ENCODE measurements at regions not wholly inside any gene's neighbourhood (a gene's known extent, or its start where the extent isn't known, plus 50 kb on each side); places are given as distances from the start of the nearest gene placed in this dataset.

- H3K9ac ChIP-seq (replicated peaks in 1 of 4; ENCODE audit: extremely low read depth in 1 of 4, low read depth in 3 of 4, low read length in 3 of 4): no peak overlapping the region
- no CpG with 5 or more reads among the region's 1 CpG for WGBS, 2 experiments (ENCODE audit: extremely low coverage in 1 of 2, insufficient coverage in 1 of 2, insufficient read length in 1 of 2, insufficient replicate concordance in 2 of 2, low coverage in 1 of 2, low lambda C conversion rate in 2 of 2, missing lambda C conversion rate in 1 of 2)
- TF ChIP-seq TEAD4 (IDR thresholded peaks at IDR 0.05; ENCODE audit: low read depth, low read length) (no peak), USF2 (IDR thresholded peaks at IDR 0.05; ENCODE audit: low read length) (no peak), CTBP2 (IDR thresholded peaks at IDR 0.05; ENCODE audit: borderline replicate concordance, insufficient read depth, insufficient read length, low read length) (no peak), KDM4A (IDR thresholded peaks at IDR 0.05; ENCODE audit: low read depth, low read length, severe bottlenecking) (no peak), NRF1 (IDR thresholded peaks at IDR 0.05; ENCODE audit: low read depth, low read length) (no peak), JUN (IDR thresholded peaks at IDR 0.05; ENCODE audit: low read depth, low read length) (no peak), EGR1 (IDR thresholded peaks at IDR 0.05; ENCODE audit: borderline replicate concordance, low read depth, low read length) (no peak), POLR2AphosphoS5 (IDR thresholded peaks at IDR 0.05; ENCODE audit: low read depth, low read length) (no peak), CTCF (IDR thresholded peaks at IDR 0.05; ENCODE audit: control extremely low read depth in 1 of 3, insufficient read depth in 1 of 3, low read depth in 1 of 3, low read length in 3 of 3) (no peak), CREB1 (IDR thresholded peaks at IDR 0.05) (no peak), SIX5 (IDR thresholded peaks at IDR 0.05; ENCODE audit: low read depth, low read length) (no peak), YY1 (IDR thresholded peaks at IDR 0.05; ENCODE audit: low read depth, low read length) (no peak), CHD1 (IDR thresholded peaks at IDR 0.05; ENCODE audit: low read depth, low read length) (no peak)
- no peak overlapping the region for H2BK120ac ChIP-seq (replicated peaks; ENCODE audit: low read depth, low read length)
- no peak overlapping the region for H2AK5ac ChIP-seq (ENCODE audit: low read depth, low read length)
- FAIRE-seq: no peak
- H3K27me3 ChIP-seq (replicated peaks in 1 of 4; ENCODE audit: control insufficient read depth in 3 of 4, extremely low read depth in 1 of 4, insufficient read depth in 3 of 4, low read length in 3 of 4): no peaks in the 10 kb centered on the region
- H3K79me1 ChIP-seq (ENCODE audit: low read depth, low read length): no peaks in the 10 kb centered on the region
- no peak for DNase-seq (ENCODE audit: low read depth in 1 of 2, low spot score in 2 of 2)
- H2BK12ac ChIP-seq (ENCODE audit: low read depth, low read length): no peak overlapping the region
- H3K23ac ChIP-seq (ENCODE audit: insufficient read length): no peak overlapping the region
- no peak overlapping the region for H3K4ac ChIP-seq (replicated peaks; ENCODE audit: insufficient read length, low read depth, low read length)
- no peak overlapping the region for H4K5ac ChIP-seq (ENCODE audit: insufficient read length, low read depth, low read length)
- H2BK20ac ChIP-seq (ENCODE audit: low read length): no peak overlapping the region
- H3K79me2 ChIP-seq (ENCODE audit: control insufficient read depth in 1 of 2, insufficient read depth in 2 of 2, low read length in 2 of 2): no peaks in the 10 kb centered on the region
- H3K4me3 ChIP-seq (ENCODE audit: extremely low read depth in 1 of 4, insufficient read depth in 2 of 4, low read depth in 3 of 4, low read length in 4 of 4): no peak overlapping the region
- no peaks in the 10 kb centered on the region for H3K4me1 ChIP-seq (replicated peaks in 1 of 4; ENCODE audit: control insufficient read depth in 3 of 4, insufficient read depth in 4 of 4, low read length in 3 of 4)
- no peaks in the 10 kb centered on the region for H3K9me3 ChIP-seq (ENCODE audit: insufficient read depth in 2 of 2, low read depth in 1 of 2, low read length in 1 of 2)
- no peak overlapping the region for H4K8ac ChIP-seq (ENCODE audit: extremely low read depth, insufficient read depth, low read length)
- no peaks in the 10 kb centered on the region for H4K20me1 ChIP-seq (replicated peaks in 1 of 2; ENCODE audit: control insufficient read depth in 1 of 2, insufficient read depth in 2 of 2, low read length in 2 of 2)
- H2BK5ac ChIP-seq (ENCODE audit: low read depth, low read length): no peak overlapping the region
- no peak overlapping the region for H3K27ac ChIP-seq (ENCODE audit: low read depth, low read length)
- no peak overlapping the region for H3K18ac ChIP-seq (ENCODE audit: extremely low read depth, low read length)
- H2AFZ ChIP-seq (ENCODE audit: low read length): no peak overlapping the region
- H3K14ac ChIP-seq (ENCODE audit: insufficient read length): no peak overlapping the region
- H2BK15ac ChIP-seq (ENCODE audit: low read length): no peak overlapping the region
- CTCF ChIA-PET (ENCODE audit: partially characterized antibody): no interaction called here
- no peak overlapping the region for H4K91ac ChIP-seq (replicated peaks; ENCODE audit: insufficient read length, low read length)
- no peaks in the 10 kb centered on the region for H3K23me2 ChIP-seq (ENCODE audit: low read depth, low read length)
- no peak overlapping the region for H3K56ac ChIP-seq (replicated peaks; ENCODE audit: insufficient read length, low read depth, low read length)
- no peak overlapping the region for H3K4me2 ChIP-seq (ENCODE audit: insufficient read depth in 1 of 2, low read depth in 2 of 2, low read length in 2 of 2)
- POLR2A ChIA-PET (ENCODE audit: partially characterized antibody): no interaction called here
- no peaks in the 10 kb centered on the region for H3K36me3 ChIP-seq (ENCODE audit: control insufficient read depth in 2 of 4, insufficient read depth in 4 of 4, low read length in 3 of 4)
Measured at GRCh38 chr5:14928661-14929060, 57.1 kb upstream of the ANKH start.

All from H1 (cell line).